ENCODE measurements at regions not wholly inside any gene's neighbourhood (a gene's known extent, or its start where the extent isn't known, plus 50 kb on each side); places are given as distances from the start of the nearest gene placed in this dataset.

DNA sequence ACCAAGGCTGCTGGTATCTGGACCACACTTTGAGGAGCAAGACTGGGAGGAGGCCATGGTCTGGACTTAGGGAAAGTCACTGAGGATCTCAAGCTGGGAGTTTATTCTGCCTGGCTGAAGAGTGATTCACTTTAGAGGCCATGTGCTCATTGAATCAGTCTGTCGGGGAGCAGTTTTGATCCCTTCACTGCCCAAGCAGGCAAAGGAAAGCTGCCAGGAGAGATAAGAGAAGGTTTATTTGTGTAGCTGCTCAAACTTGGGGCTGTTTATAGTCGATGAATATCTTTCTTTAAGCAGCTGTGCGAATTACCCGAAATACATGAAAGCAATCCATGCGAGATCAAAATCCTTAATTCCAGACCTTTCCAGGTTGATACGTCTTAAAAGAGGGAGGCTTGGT lies 544.4 kb upstream of the EEF2KMT start:
- intact Hi-C loops (cut with micrococcal nuclease) = no loop called here
- Histone ChIP-seq H3K4me3 (ENCODE audit: low read length) (no peak overlapping the region), H3K79me2 (ENCODE audit: low read length) (no peaks in the 10 kb centered on the region), H3K27me3 (ENCODE audit: low read length) (no peaks in the 10 kb centered on the region), H3K36me3 (ENCODE audit: low read depth, low read length) (no peaks in the 10 kb centered on the region), H2AFZ (ENCODE audit: low read length) (no peak overlapping the region), H3K9me2 (replicated peaks; ENCODE audit: low read length) (no peaks in the 10 kb centered on the region), H4K20me1 (ENCODE audit: low read length) (no peaks in the 10 kb centered on the region), H3K4me1 (ENCODE audit: insufficient read depth, low read length) (no peaks in the 10 kb centered on the region), H3K9me3 (ENCODE audit: low read length) (no peaks in the 10 kb centered on the region), H3F3A (ENCODE audit: low read length, unreplicated experiment) (no peaks in the 10 kb centered on the region), H3K9ac (ENCODE audit: low read length) (no peak overlapping the region), H3K27ac (ENCODE audit: low read length) (no peak overlapping the region), H3K4me2 (ENCODE audit: low read length) (no peak overlapping the region)
- ChIA-PET POLR2A (ENCODE audit: unreplicated experiment) (no interaction called here), CTCF (no interaction called here)
- TF ChIP-seq EZH2phosphoT487 (IDR thresholded peaks at IDR 0.05; ENCODE audit: borderline replicate concordance, low read length) (no peak), EZH2 (IDR thresholded peaks at IDR 0.05; ENCODE audit: low read length, unreplicated experiment) (no peak)
- TF ChIP-seq, protein P1, sequence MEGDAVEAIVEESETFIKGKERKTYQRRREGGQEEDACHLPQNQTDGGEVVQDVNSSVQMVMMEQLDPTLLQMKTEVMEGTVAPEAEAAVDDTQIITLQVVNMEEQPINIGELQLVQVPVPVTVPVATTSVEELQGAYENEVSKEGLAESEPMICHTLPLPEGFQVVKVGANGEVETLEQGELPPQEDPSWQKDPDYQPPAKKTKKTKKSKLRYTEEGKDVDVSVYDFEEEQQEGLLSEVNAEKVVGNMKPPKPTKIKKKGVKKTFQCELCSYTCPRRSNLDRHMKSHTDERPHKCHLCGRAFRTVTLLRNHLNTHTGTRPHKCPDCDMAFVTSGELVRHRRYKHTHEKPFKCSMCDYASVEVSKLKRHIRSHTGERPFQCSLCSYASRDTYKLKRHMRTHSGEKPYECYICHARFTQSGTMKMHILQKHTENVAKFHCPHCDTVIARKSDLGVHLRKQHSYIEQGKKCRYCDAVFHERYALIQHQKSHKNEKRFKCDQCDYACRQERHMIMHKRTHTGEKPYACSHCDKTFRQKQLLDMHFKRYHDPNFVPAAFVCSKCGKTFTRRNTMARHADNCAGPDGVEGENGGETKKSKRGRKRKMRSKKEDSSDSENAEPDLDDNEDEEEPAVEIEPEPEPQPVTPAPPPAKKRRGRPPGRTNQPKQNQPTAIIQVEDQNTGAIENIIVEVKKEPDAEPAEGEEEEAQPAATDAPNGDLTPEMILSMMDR (conservative IDR thresholded peaks at IDR 0.05; ENCODE audit: low read depth, low read length) = no peak
- no TSS peak for BruUV-seq (replicated peaks)
- ATAC-seq = no peak
- DNase-seq = no peak

DNA sequence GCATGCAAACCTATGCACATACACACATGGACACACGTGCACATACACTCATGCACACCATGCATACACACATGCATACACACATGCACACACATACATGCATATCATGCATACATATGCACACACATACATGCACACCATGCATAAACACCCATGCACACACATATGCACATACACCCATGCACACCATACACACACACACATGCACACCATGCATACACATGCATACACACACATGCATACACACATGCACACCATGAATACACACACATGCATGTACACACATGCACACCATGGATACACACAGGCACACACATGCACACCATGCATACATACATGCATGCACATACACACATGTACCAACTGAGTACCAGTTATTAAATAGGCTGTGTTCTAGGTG lies 543.3 kb upstream of the EEF2KMT start:
- Histone ChIP-seq H3K27me3 (ENCODE audit: low read length) (no peaks in the 10 kb centered on the region), H3K4me3 (ENCODE audit: low read length) (no peak overlapping the region), H3K4me2 (ENCODE audit: low read length) (no peak overlapping the region), H3K79me2 (ENCODE audit: low read length) (no peaks in the 10 kb centered on the region), H3K9ac (ENCODE audit: low read length) (no peak overlapping the region), H3K27ac (ENCODE audit: low read length) (no peak overlapping the region), H3K9me2 (replicated peaks; ENCODE audit: low read length) (no peaks in the 10 kb centered on the region), H3K9me3 (ENCODE audit: low read length) (no peaks in the 10 kb centered on the region), H2AFZ (ENCODE audit: low read length) (no peak overlapping the region), H3K36me3 (ENCODE audit: low read depth, low read length) (no peaks in the 10 kb centered on the region), H3K4me1 (ENCODE audit: insufficient read depth, low read length) (no peaks in the 10 kb centered on the region), H4K20me1 (ENCODE audit: low read length) (no peaks in the 10 kb centered on the region), H3F3A (ENCODE audit: low read length, unreplicated experiment) (no peaks in the 10 kb centered on the region)
- BruUV-seq (replicated peaks) = no TSS peak
- TF ChIP-seq, protein P1 (conservative IDR thresholded peaks at IDR 0.05; ENCODE audit: low read depth, low read length) = no peak
- no peak for TF ChIP-seq EZH2 (IDR thresholded peaks at IDR 0.05; ENCODE audit: low read length, unreplicated experiment)
- TF ChIP-seq EZH2phosphoT487 (IDR thresholded peaks at IDR 0.05; ENCODE audit: borderline replicate concordance, low read length) = no peak
- DNase-seq (no peak), ATAC-seq (no peak)
- ChIA-PET POLR2A (ENCODE audit: unreplicated experiment) (no interaction called here), CTCF (no interaction called here)
- intact Hi-C loops (cut with micrococcal nuclease) = no loop called here

DNA sequence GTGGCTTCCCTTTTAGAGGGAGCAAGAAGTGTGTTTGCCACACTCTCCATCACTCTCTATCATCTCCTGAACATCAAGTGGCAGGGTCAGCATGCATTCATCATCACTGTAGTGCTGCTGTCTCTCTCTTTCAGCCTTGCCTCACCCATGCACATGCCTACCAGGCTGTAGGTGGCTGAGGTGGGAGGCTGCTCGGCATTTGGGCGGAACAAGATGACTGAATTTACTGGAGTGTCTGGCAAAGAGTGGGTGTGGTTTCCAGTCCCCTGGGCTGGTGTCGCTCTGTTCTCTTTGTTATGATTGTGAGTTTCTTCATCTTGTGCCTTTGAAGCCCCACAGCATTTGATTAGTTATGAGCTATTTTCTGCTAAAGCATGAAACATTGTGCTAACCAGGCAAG lies 541.9 kb upstream of the EEF2KMT start:
- DNase-seq = no peak
- Histone ChIP-seq H4K20me1 (ENCODE audit: low read length) (no peaks in the 10 kb centered on the region), H3K9me2 (replicated peaks; ENCODE audit: low read length) (no peaks in the 10 kb centered on the region), H3F3A (ENCODE audit: low read length, unreplicated experiment) (no peaks in the 10 kb centered on the region), H3K9me3 (ENCODE audit: low read length) (no peaks in the 10 kb centered on the region), H3K9ac (ENCODE audit: low read length) (no peak overlapping the region), H3K4me2 (ENCODE audit: low read length) (no peak overlapping the region), H3K36me3 (ENCODE audit: low read depth, low read length) (no peaks in the 10 kb centered on the region), H3K27me3 (ENCODE audit: low read length) (no peaks in the 10 kb centered on the region), H3K79me2 (ENCODE audit: low read length) (no peaks in the 10 kb centered on the region), H3K4me3 (ENCODE audit: low read length) (no peak overlapping the region), H3K4me1 (ENCODE audit: insufficient read depth, low read length) (no peaks in the 10 kb centered on the region), H2AFZ (ENCODE audit: low read length) (no peak overlapping the region), H3K27ac (ENCODE audit: low read length) (no peak overlapping the region)
- intact Hi-C loops (cut with micrococcal nuclease) = no loop called here
- POLR2A ChIA-PET (ENCODE audit: unreplicated experiment) = no interaction called here
- ATAC-seq = no peak
- BruUV-seq (replicated peaks) = no TSS peak
- CTCF ChIA-PET = no interaction called here
- TF ChIP-seq EZH2phosphoT487 (IDR thresholded peaks at IDR 0.05; ENCODE audit: borderline replicate concordance, low read length) (no peak), EZH2 (IDR thresholded peaks at IDR 0.05; ENCODE audit: low read length, unreplicated experiment) (no peak)
- TF ChIP-seq, protein P1 (conservative IDR thresholded peaks at IDR 0.05; ENCODE audit: low read depth, low read length) = no peak
